WTC11 (cell line): ENCODE measurements at regions not wholly inside any gene's neighbourhood (a gene's known extent, or its start where the extent isn't known, plus 50 kb on each side); places are given as distances from the start of the nearest gene placed in this dataset.

Experiments used
- ATAC-seq: fragments of 200-7000 bp; cut with Tn5 transposase; 2 replicates; pipeline ENCODE4 v1.10.0; 2021; ENCODE audit warnings: mild to moderate bottlenecking, moderate library complexity
- CTCF ChIA-PET: fragments of 300-600 bp; sonication (Branson Sonifier 250); formaldehyde crosslinking; loops from one replicate; lab custom pipeline; 2021; ENCODE audit warnings: antibody characterized with exemption; lab: Charles Lee
- POLR2A ChIA-PET: fragments of 350-600 bp; sonication (Branson Sonifier 250); formaldehyde crosslinking; loops from one replicate; lab custom pipeline; 2021; ENCODE audit warnings: antibody characterized with exemption; lab: Charles Lee
- DNase-seq: peaks from one replicate; pipeline ENCODE4 v3.0.0; 2021; ENCODE audit warnings: low spot score
- H3K27ac Mint-ChIP-seq: 2 replicates; pipeline ENCODE4 v1.8.0; 2021; ENCODE audit warnings: mixed read lengths
- H3K27me3 Mint-ChIP-seq: 2 replicates; pipeline ENCODE4 v1.8.0; 2021; ENCODE audit warnings: low read depth, mild to moderate bottlenecking, moderate library complexity, mixed read lengths
- H3K36me3 Mint-ChIP-seq: 2 replicates; pipeline ENCODE4 v1.8.0; 2021; ENCODE audit warnings: mixed read lengths
- H3K4me1 Mint-ChIP-seq: 2 replicates; pipeline ENCODE4 v1.8.0; 2022; ENCODE audit warnings: mixed read lengths
- H3K4me3 Mint-ChIP-seq: 2 replicates; pipeline ENCODE4 v1.8.0; 2021; ENCODE audit warnings: mild to moderate bottlenecking, moderate library complexity, mixed read lengths
- H3K9me3 Mint-ChIP-seq: 2 replicates; pipeline ENCODE4 v1.8.0; 2021; ENCODE audit warnings: mixed read lengths
- AFF4 ChIP-seq: sonication (generic); formaldehyde crosslinking; IDR thresholded peaks from 2 replicates; pipeline ENCODE4 v1.8.1; 2023; ENCODE audit warnings: mild to moderate bottlenecking, missing genetic modification reagents, borderline replicate concordance
- ATF1 ChIP-seq: sonication (generic); formaldehyde crosslinking; IDR thresholded peaks from 2 replicates; pipeline ENCODE4 v1.8.1; 2023; ENCODE audit warnings: mild to moderate bottlenecking, moderate library complexity, missing genetic modification reagents
- ATF6 ChIP-seq: sonication (generic); formaldehyde crosslinking; IDR thresholded peaks from 2 replicates; pipeline ENCODE4 v1.8.1; 2023; ENCODE audit warnings: mild to moderate bottlenecking, missing genetic modification reagents
- ELF4 ChIP-seq: sonication (generic); formaldehyde crosslinking; IDR thresholded peaks from 2 replicates; pipeline ENCODE4 v1.8.1; 2022; ENCODE audit warnings: low read depth, mild to moderate bottlenecking, moderate library complexity, missing genetic modification reagents
- ERG ChIP-seq: fragments of 250-450 bp; sonication (Bioruptor Pico); IDR thresholded peaks from 2 replicates; pipeline ENCODE4 v1.8.0; 2021; ENCODE audit warnings: mild to moderate bottlenecking
- FOXJ3 ChIP-seq: sonication (generic); formaldehyde crosslinking; IDR thresholded peaks from 2 replicates; pipeline ENCODE4 v1.9.0; 2021; ENCODE audit warnings: missing genetic modification reagents, mild to moderate bottlenecking, borderline replicate concordance
- KAT7 ChIP-seq: sonication (generic); formaldehyde crosslinking; IDR thresholded peaks from 2 replicates; pipeline ENCODE4 v1.8.1; 2023; ENCODE audit warnings: missing genetic modification reagents, mild to moderate bottlenecking, borderline replicate concordance
- MYBL2 ChIP-seq: sonication (generic); formaldehyde crosslinking; IDR thresholded peaks from 2 replicates; pipeline ENCODE4 v1.8.1; 2023; ENCODE audit warnings: mild to moderate bottlenecking, moderate library complexity, missing genetic modification reagents
- NFE2L1 ChIP-seq: sonication (generic); formaldehyde crosslinking; IDR thresholded peaks from 2 replicates; pipeline ENCODE4 v1.8.1; 2023; ENCODE audit warnings: missing genetic modification reagents
- NR2C2 ChIP-seq: sonication (generic); formaldehyde crosslinking; IDR thresholded peaks from 2 replicates; pipeline ENCODE4 v1.8.0; 2022; ENCODE audit warnings: mild to moderate bottlenecking, missing genetic modification reagents
- SP1 ChIP-seq: sonication (generic); formaldehyde crosslinking; conservative IDR thresholded peaks from 2 replicates; pipeline ENCODE4 v1.8.1; 2022; ENCODE audit warnings: missing genetic modification reagents
- ZBTB43 ChIP-seq: sonication (generic); formaldehyde crosslinking; IDR thresholded peaks from 2 replicates; pipeline ENCODE4 v1.8.1; 2023; ENCODE audit warnings: mild to moderate bottlenecking, missing genetic modification reagents
- ZNF232 ChIP-seq: sonication (generic); formaldehyde crosslinking; IDR thresholded peaks from 2 replicates; pipeline ENCODE4 v1.8.0; 2022; ENCODE audit warnings: mild to moderate bottlenecking, missing genetic modification reagents
- ZNF416 ChIP-seq: fragments of 250-450 bp; sonication (Bioruptor Pico); IDR thresholded peaks from 2 replicates; pipeline ENCODE4 v1.9.0; 2021; ENCODE audit warnings: mild to moderate bottlenecking, inconsistent platforms
- ZNF423 ChIP-seq: fragments of 250-450 bp; sonication (Bioruptor Pico); IDR thresholded peaks from 2 replicates; pipeline ENCODE4 v2.1.2; 2022; ENCODE audit warnings: mild to moderate bottlenecking, moderate library complexity
- TF ChIP-seq, protein P1 (sequence below): fragments of 250-450 bp; sonication (Bioruptor Pico); IDR thresholded peaks from 2 replicates; pipeline ENCODE4 v1.9.0; 2021; ENCODE audit warnings: moderate library complexity, mild to moderate bottlenecking, inconsistent platforms, borderline replicate concordance
- TF ChIP-seq, protein P2 (sequence below): sonication (generic); formaldehyde crosslinking; IDR thresholded peaks from 2 replicates; pipeline ENCODE4 v1.8.1; 2022; ENCODE audit warnings: mild to moderate bottlenecking, moderate library complexity, missing genetic modification reagents
- TF ChIP-seq, protein P3 (sequence below): fragments of 250-450 bp; sonication (Bioruptor Pico); IDR thresholded peaks from 2 replicates; pipeline ENCODE4 v2.1.2; 2022; ENCODE audit warnings: mild to moderate bottlenecking, moderate library complexity
- TF ChIP-seq, protein P4 (sequence below): sonication (generic); formaldehyde crosslinking; IDR thresholded peaks from 2 replicates; pipeline ENCODE4 v1.8.0; 2022; ENCODE audit warnings: mild to moderate bottlenecking, missing genetic modification reagents

GRCh38 chr6:164014346-164015087 lies 600.0 kb downstream of the QKI start (continued):
- no peak for TF ChIP-seq ZBTB43 (CRISPR knock-in tag)
- TF ChIP-seq MYBL2 (CRISPR knock-in tag) = no peak
- no peak for TF ChIP-seq NFE2L1 (CRISPR knock-in tag)
- TF ChIP-seq KAT7 (CRISPR knock-in tag) = no peak
- no peak for TF ChIP-seq ZNF416

DNA sequence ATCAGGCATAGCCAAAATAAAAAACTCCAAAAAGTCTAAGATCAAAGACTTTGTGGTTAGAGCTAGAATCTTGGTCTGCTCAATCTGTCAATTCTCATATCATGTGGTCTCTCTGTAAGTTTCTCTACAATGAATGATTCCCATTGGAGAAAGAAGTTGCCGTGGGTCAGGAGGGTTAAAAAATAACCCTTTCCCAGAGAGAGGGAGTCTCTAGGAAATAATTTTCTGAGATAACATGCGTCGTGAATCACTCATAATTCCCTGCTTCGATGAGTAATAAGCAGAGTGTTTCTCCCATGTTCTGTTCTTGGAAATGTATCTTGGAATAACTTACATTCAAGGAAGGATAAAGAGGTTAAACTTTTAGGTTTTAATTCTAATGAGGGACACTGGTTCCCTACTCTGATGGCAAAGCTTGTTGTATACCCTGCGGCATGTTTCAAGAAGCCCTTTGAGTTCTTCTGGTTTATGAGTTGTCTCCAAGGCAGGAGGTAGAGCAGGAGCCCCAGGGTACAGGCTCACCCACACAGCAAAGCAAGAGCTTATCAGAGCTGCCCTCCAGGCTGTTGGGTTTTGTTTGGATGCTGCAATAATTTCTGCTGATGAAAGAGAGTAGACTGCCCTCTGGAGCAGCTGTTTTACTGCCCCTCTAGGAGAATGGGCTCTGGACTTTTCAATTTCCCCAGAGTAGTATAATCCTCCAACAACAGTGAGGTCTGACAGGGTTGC lies 599.1 kb downstream of the QKI start:
- no peaks in the 10 kb centered on the region for H3K27me3 Mint-ChIP-seq
- H3K27ac Mint-ChIP-seq = no peak overlapping the region
- no peak for DNase-seq
- ChIA-PET CTCF (interaction anchor here (1.4 kb wide), 1 partner anchor 14 kb away, joined by 3 read pairs; no protein-coding TSS in a partner anchor), POLR2A (no interaction called here)
- peaks cover 13% of the 10 kb centered on the region for H3K4me1 Mint-ChIP-seq
- no peaks in the 10 kb centered on the region for H3K36me3 Mint-ChIP-seq
- no peak for ATAC-seq
- no peak overlapping the region for H3K4me3 Mint-ChIP-seq
- peaks cover 8% of the 10 kb centered on the region; the same call in 1 of the 2 replicates for H3K9me3 Mint-ChIP-seq
- TF ChIP-seq, protein P1, sequence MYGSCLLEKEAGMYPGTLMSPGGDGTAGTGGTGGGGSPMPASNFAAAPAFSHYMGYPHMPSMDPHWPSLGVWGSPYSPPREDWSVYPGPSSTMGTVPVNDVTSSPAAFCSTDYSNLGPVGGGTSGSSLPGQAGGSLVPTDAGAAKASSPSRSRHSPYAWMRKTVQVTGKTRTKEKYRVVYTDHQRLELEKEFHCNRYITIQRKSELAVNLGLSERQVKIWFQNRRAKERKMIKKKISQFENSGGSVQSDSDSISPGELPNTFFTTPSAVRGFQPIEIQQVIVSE (CRISPR knock-in tag) = no peak
- TF ChIP-seq ELF4 (CRISPR knock-in tag) = no peak
- no peak for TF ChIP-seq ZNF416
- no peak for TF ChIP-seq ATF6 (CRISPR knock-in tag)
- TF ChIP-seq, protein P2, sequence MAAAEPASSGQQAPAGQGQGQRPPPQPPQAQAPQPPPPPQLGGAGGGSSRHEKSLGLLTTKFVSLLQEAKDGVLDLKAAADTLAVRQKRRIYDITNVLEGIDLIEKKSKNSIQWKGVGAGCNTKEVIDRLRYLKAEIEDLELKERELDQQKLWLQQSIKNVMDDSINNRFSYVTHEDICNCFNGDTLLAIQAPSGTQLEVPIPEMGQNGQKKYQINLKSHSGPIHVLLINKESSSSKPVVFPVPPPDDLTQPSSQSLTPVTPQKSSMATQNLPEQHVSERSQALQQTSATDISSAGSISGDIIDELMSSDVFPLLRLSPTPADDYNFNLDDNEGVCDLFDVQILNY (CRISPR knock-in tag) = no peak
- TF ChIP-seq AFF4 (CRISPR knock-in tag) = no peak
- no peak for TF ChIP-seq ZNF423 (CRISPR knock-in tag)
- TF ChIP-seq NR2C2 (CRISPR knock-in tag) = no peak
- no peak for TF ChIP-seq SP1
- TF ChIP-seq, protein P3, sequence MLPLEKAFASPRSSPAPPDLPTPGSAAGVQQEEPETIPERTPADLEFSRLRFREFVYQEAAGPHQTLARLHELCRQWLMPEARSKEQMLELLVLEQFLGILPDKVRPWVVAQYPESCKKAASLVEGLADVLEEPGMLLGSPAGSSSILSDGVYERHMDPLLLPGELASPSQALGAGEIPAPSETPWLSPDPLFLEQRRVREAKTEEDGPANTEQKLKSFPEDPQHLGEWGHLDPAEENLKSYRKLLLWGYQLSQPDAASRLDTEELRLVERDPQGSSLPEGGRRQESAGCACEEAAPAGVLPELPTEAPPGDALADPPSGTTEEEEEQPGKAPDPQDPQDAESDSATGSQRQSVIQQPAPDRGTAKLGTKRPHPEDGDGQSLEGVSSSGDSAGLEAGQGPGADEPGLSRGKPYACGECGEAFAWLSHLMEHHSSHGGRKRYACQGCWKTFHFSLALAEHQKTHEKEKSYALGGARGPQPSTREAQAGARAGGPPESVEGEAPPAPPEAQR (CRISPR knock-in tag) = no peak
- TF ChIP-seq, protein P4, sequence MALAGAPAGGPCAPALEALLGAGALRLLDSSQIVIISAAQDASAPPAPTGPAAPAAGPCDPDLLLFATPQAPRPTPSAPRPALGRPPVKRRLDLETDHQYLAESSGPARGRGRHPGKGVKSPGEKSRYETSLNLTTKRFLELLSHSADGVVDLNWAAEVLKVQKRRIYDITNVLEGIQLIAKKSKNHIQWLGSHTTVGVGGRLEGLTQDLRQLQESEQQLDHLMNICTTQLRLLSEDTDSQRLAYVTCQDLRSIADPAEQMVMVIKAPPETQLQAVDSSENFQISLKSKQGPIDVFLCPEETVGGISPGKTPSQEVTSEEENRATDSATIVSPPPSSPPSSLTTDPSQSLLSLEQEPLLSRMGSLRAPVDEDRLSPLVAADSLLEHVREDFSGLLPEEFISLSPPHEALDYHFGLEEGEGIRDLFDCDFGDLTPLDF (CRISPR knock-in tag) = no peak
- no peak for TF ChIP-seq ATF1
- no peak for TF ChIP-seq ERG (CRISPR knock-in tag)
- TF ChIP-seq ZNF232 = no peak
- no peak for TF ChIP-seq FOXJ3 (CRISPR knock-in tag)
